ENCODE measurements at regions not wholly inside any gene's neighbourhood (a gene's known extent, or its start where the extent isn't known, plus 50 kb on each side); places are given as distances from the start of the nearest gene placed in this dataset.

DNA sequence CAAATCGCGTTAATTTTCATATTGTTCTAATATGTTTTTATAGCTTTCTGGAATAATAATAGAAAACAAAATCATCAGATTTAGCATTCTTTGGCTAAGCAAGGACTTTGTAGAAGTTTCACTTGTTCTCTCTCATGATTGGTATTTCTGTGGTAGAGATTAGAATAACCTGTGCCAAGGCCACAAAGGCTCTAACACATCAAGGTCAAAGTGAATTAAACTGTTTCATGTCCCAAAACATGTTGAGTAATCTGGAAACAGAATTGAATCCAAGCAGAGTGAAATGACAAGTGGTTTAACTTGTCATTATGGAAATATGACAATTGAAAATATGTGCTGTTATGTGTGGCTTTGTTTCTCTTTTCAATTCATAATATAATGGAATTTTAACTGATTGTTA, 617.4 kb downstream of the CCDC85A start:
- no peak for TF ChIP-seq POLR2A (IDR thresholded peaks at IDR 0.05)
- TF ChIP-seq, protein P1, sequence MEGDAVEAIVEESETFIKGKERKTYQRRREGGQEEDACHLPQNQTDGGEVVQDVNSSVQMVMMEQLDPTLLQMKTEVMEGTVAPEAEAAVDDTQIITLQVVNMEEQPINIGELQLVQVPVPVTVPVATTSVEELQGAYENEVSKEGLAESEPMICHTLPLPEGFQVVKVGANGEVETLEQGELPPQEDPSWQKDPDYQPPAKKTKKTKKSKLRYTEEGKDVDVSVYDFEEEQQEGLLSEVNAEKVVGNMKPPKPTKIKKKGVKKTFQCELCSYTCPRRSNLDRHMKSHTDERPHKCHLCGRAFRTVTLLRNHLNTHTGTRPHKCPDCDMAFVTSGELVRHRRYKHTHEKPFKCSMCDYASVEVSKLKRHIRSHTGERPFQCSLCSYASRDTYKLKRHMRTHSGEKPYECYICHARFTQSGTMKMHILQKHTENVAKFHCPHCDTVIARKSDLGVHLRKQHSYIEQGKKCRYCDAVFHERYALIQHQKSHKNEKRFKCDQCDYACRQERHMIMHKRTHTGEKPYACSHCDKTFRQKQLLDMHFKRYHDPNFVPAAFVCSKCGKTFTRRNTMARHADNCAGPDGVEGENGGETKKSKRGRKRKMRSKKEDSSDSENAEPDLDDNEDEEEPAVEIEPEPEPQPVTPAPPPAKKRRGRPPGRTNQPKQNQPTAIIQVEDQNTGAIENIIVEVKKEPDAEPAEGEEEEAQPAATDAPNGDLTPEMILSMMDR (IDR thresholded peaks at IDR 0.05): no peak
